Motor neuron (in vitro differentiated cells): ENCODE measurements at regions not wholly inside any gene's neighbourhood (a gene's known extent, or its start where the extent isn't known, plus 50 kb on each side); places are given as distances from the start of the nearest gene placed in this dataset.

Experiments used
- ATAC-seq, 8 experiments: fragments of 200-7000 bp; cut with Tn5 transposase; replicated peaks in 6 of 8; 2 replicates each; pipeline ENCODE4 v1.8.0; 2021; ENCODE audit warnings: mild to moderate bottlenecking in 8 of 8, moderate library complexity in 8 of 8
- H3K27ac ChIP-seq, 2 donors: fragments of 250-450 bp; sonication (Bioruptor Pico); 2 replicates each; pipeline ENCODE4 v1.9.0; 2021; ENCODE audit warnings: antibody characterized with exemption in 2 of 2, mild to moderate bottlenecking in 2 of 2, moderate library complexity in 1 of 2
- H3K4me1 ChIP-seq, 2 donors: fragments of 250-450 bp; sonication (Bioruptor Pico); replicated peaks in 1 of 2; 2 replicates each; pipeline ENCODE4 v1.6.1; 2021; ENCODE audit warnings: antibody characterized with exemption in 2 of 2, mild to moderate bottlenecking in 2 of 2, moderate library complexity in 1 of 2
- H3K4me3 ChIP-seq, 5 donors: fragments of 250-450 bp; sonication (Bioruptor Pico); 2 replicates each; pipeline ENCODE4 v1.9.0; 2021; ENCODE audit warnings: antibody characterized with exemption in 5 of 5, mild to moderate bottlenecking in 5 of 5, moderate library complexity in 4 of 5
- WGBS, 10 experiments: fragments of 450-650 bp; shearing (Covaris generic); methylation state at CpG; one replicate each; pipeline ENCODE4 v1.0.0; 2022; 5-methylcytosine and 5-hydroxymethylcytosine counted together
- in situ Hi-C, 9 experiments: fragments of 400-800 bp; cut with MboI; loops; one replicate each; pipeline ENCODE4 v1.15.0; 2021; ENCODE audit warnings: low sequenced_read_pairs in 9 of 9, low pct_unique_long_range_greater_than_20kb in 2 of 9; ENCODE audit not compliant: unreplicated experiment in 9 of 9

- no peak overlapping the region for H3K4me3 ChIP-seq
- ATAC-seq: no peak
- in situ Hi-C loops: loop anchor here in 1 of 9 experiments (25.0 kb wide), 1 partner anchor 1153 kb away; no protein-coding TSS in a partner anchor
- 21 to 100% (median 64%) methylated on average over 1 to 3 of the region's 3 CpGs; no CpG with 5 or more reads in 5 of the 10 experiments for WGBS, 10 experiments
- no peaks in the 10 kb centered on the region for H3K4me1 ChIP-seq
- no peak overlapping the region for H3K27ac ChIP-seq
Measured at GRCh38 chr1:75984781-75985180, 52.6 kb upstream of the ASB17 start.

GRCh38 chr1:75985827-75986226 lies 53.6 kb upstream of the ASB17 start:
- in situ Hi-C loops: loop anchor here in 1 of 9 experiments (25.0 kb wide), 1 partner anchor 1151 kb away; no protein-coding TSS in a partner anchor

DNA sequence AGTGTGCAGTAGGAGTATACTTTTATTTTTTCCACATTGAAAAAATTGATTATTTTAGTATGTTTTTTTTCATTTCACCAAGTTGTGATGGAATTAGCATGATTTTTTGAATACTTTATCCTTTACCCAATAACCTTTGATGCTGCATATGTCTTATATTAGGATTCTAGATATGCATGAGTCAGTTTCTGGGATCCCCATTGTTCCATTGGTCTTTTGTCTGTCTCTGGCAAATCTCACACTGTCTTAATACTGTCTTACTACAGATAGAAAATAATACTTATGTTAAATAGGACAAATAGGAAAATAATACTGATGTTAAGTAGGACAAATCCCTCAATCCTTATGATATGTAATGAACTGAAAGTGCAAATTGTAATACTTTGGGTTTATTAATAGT lies 54.3 kb upstream of the ASB17 start:
- ATAC-seq: no peak
- no peak overlapping the region for H3K27ac ChIP-seq
- H3K4me1 ChIP-seq: no peaks in the 10 kb centered on the region
- in situ Hi-C loops: loop anchor here in 1 of 9 experiments (25.0 kb wide), 1 partner anchor 1151 kb away; no protein-coding TSS in a partner anchor
- no peak overlapping the region for H3K4me3 ChIP-seq

More at GRCh38 chr1:75985827-75986226, 53.6 kb upstream of the ASB17 start:
- no peak overlapping the region for H3K4me3 ChIP-seq
- H3K4me1 ChIP-seq: no peaks in the 10 kb centered on the region
- no peak overlapping the region for H3K27ac ChIP-seq
- WGBS, 10 experiments: 0 to 89% (median 72%) methylated on average over 1 to 4 of the region's 4 CpGs
- no peak for ATAC-seq

GRCh38 chr1:75989121-75989520 lies 56.9 kb upstream of the ASB17 start:
- ATAC-seq: no peak
- Histone ChIP-seq H3K4me1 (peaks cover 0 to 4% of the 10 kb centered on the region in 2 donors), H3K4me3 (no peak overlapping the region), H3K27ac (no peak overlapping the region)
- 0 to 91% (median 68%) methylated on average over 1 to 3 of the region's 3 CpGs for WGBS, 10 experiments
- in situ Hi-C loops: loop anchor here in 1 of 9 experiments (25.0 kb wide), 1 partner anchor 1148 kb away; no protein-coding TSS in a partner anchor

GRCh38 chr1:75990686-75991085 lies 58.5 kb upstream of the ASB17 start:
- 0 to 94% (median 58%) methylated on average over 1 to 3 of the region's 3 CpGs; no CpG with 5 or more reads in 2 of the 10 experiments for WGBS, 10 experiments
- in situ Hi-C loops: loop anchor here in 1 of 9 experiments (25.0 kb wide), 1 partner anchor 1147 kb away; no protein-coding TSS in a partner anchor
- no peak overlapping the region for H3K27ac ChIP-seq
- no peak for ATAC-seq
- no peak overlapping the region for H3K4me3 ChIP-seq
- H3K4me1 ChIP-seq: peaks cover 0 to 4% of the 10 kb centered on the region in 2 donors

- Histone ChIP-seq H3K27ac (no peak overlapping the region), H3K4me1 (peaks cover 0 to 4% of the 10 kb centered on the region in 2 donors), H3K4me3 (no peak overlapping the region)
- 0 to 100% (median 13%) methylated on average over 1 to 8 of the region's 8 CpGs for WGBS, 10 experiments
- in situ Hi-C loops: loop anchor here in 1 of 9 experiments (25.0 kb wide), 1 partner anchor 1146 kb away; no protein-coding TSS in a partner anchor
- peak; percentile 69 to 98 (median 90) for ATAC-seq
Measured at GRCh38 chr1:75991497-75992114, 59.4 kb upstream of the ASB17 start.

- 0 to 79% (median 72%) methylated on average over 1 to 3 of the region's 3 CpGs; no CpG with 5 or more reads in 5 of the 10 experiments for WGBS, 10 experiments
- in situ Hi-C loops: loop anchor here in 1 of 9 experiments (25.0 kb wide), 1 partner anchor 1145 kb away; no protein-coding TSS in a partner anchor
Measured at GRCh38 chr1:75992312-75992711, 60.1 kb upstream of the ASB17 start.

GRCh38 chr1:75993661-75994060 lies 61.5 kb upstream of the ASB17 start:
- Histone ChIP-seq H3K4me3 (no peak overlapping the region), H3K4me1 (peaks cover 0 to 4% of the 10 kb centered on the region in 2 donors), H3K27ac (no peak overlapping the region)
- ATAC-seq: no peak
- in situ Hi-C loops: loop anchor here in 1 of 9 experiments (25.0 kb wide), 1 partner anchor 1144 kb away; no protein-coding TSS in a partner anchor

More at GRCh38 chr1:75992312-75992711, 60.1 kb upstream of the ASB17 start:
- no peak overlapping the region for H3K27ac ChIP-seq
- H3K4me1 ChIP-seq: peaks cover 0 to 4% of the 10 kb centered on the region in 2 donors
- H3K4me3 ChIP-seq: no peak overlapping the region
- no peak for ATAC-seq

GRCh38 chr1:75996196-75996595 lies 64.0 kb upstream of the ASB17 start:
- WGBS, 10 experiments: 0 to 100% (median 74%) methylated on average over 1 of the region's 1 CpG; no CpG with 5 or more reads in 4 of the 10 experiments
- peak in 2 of 8 experiments; percentile 44 to 97 for ATAC-seq
- Histone ChIP-seq H3K27ac (no peak overlapping the region), H3K4me3 (no peak overlapping the region), H3K4me1 (peaks cover 0 to 4% of the 10 kb centered on the region in 2 donors)
- in situ Hi-C loops: loop anchor here in 1 of 9 experiments (25.0 kb wide), 1 partner anchor 1141 kb away; no protein-coding TSS in a partner anchor

DNA sequence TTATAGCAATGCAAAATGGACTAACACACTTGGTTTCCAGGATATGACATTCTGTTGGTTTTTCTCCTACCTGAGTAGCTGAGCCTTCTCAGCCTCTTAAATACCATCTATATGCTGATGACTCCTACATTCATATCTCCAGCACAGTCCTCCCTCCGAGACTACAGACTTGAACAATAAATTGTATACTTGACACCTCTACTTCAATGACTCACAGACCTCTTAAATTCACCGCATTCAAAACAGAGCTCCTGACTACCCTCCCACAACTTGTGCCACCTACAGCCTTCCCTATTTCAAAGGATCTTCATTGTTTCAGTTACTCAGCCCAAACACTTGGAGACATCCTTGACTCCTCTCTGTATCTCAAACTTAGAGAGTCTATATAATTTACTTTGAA lies 66.8 kb upstream of the ASB17 start:
- in situ Hi-C loops: loop anchor here in 1 of 9 experiments (25.0 kb wide), 1 partner anchor 1138 kb away; no protein-coding TSS in a partner anchor
- H3K4me1 ChIP-seq: no peaks in the 10 kb centered on the region
- no peak overlapping the region for H3K4me3 ChIP-seq
- WGBS, 10 experiments: 0 to 92% (median 80%) methylated on average over 1 to 2 of the region's 2 CpGs; no CpG with 5 or more reads in 1 of the 10 experiments
- H3K27ac ChIP-seq: no peak overlapping the region
- no peak for ATAC-seq

DNA sequence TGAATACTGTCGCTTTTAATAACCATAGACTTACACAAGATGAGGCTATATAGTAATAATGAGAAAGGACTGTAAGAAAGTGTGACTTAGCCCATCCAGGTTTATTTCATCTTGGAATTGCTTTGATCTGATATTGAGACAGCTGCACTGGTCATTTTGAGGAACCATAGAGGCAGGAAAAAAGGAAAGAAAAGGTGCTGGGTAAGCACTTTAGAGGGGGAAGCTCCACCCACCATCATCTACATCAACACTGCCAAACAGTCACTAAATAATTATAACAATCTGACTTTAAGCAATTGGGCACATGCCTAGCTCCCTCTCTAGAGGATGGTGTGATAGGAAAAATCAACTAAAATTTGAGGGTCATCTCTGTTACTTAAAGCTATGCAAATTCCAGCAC lies 70.6 kb upstream of the ST6GALNAC3 start:
- WGBS, 10 experiments: 0 to 100% (median 83%) methylated on average over 1 of the region's 1 CpG; no CpG with 5 or more reads in 2 of the 10 experiments
- Histone ChIP-seq H3K4me1 (no peaks in the 10 kb centered on the region), H3K4me3 (no peak overlapping the region), H3K27ac (no peak overlapping the region)
- no peak for ATAC-seq
- in situ Hi-C loops: no loop called here

DNA sequence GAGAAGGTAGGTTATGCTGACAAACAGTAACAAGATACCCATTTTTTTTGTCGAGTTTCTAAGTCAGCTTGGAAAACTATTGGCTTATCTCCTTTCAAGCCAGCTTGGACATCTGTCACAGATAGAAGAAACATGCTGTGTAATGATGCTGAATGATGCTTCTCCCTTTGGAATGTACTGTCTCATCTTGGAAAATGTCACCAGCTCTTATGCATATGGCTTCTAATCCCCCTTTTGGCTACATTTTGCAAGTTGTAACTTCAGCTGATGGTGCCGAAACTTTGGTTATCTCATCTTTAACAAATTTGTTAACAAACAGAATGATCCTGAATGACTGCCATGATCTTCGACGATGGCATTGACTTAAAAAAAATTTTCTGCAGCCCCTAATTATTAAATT lies 68.8 kb upstream of the ST6GALNAC3 start:
- in situ Hi-C loops: no loop called here
- no peak for ATAC-seq
- Histone ChIP-seq H3K4me1 (no peaks in the 10 kb centered on the region), H3K27ac (no peak overlapping the region), H3K4me3 (no peak overlapping the region)
- 0 to 100% (median 80%) methylated on average over 2 to 4 of the region's 4 CpGs; no CpG with 5 or more reads in 1 of the 10 experiments for WGBS, 10 experiments

- in situ Hi-C loops: no loop called here
- Histone ChIP-seq H3K4me1 (no peaks in the 10 kb centered on the region), H3K27ac (no peak overlapping the region), H3K4me3 (no peak overlapping the region)
- 0 to 100% (median 80%) methylated on average over 1 of the region's 1 CpG; no CpG with 5 or more reads in 1 of the 10 experiments for WGBS, 10 experiments
- no peak for ATAC-seq
Measured at GRCh38 chr1:76006234-76006633, 68.3 kb upstream of the ST6GALNAC3 start.
